ENCODE measurements at regions not wholly inside any gene's neighbourhood (a gene's known extent, or its start where the extent isn't known, plus 50 kb on each side); places are given as distances from the start of the nearest gene placed in this dataset.
"Not testable (repeated sequence)": the region's sequence is repeated elsewhere in the genome, so short reads cannot be mapped to it uniquely, and the experiment has no call there.

GRCh38 chr7:153530441-153530840 lies 521.8 kb upstream of the DPP6 start:
- CTCF ChIA-PET = no interaction called here
- H3K36me3 Mint-ChIP-seq (ENCODE audit: low read depth) = no peaks in the 10 kb centered on the region
- no peak overlapping the region for H3K27ac Mint-ChIP-seq
- no peak overlapping the region for H3K4me3 Mint-ChIP-seq
- DNase-seq (no peak), ATAC-seq (no peak)
- peaks cover 8% of the 10 kb centered on the region for H3K9me3 Mint-ChIP-seq (ENCODE audit: low read depth)
- POLR2A ChIA-PET = no interaction called here
- peaks cover 4% of the 10 kb centered on the region for H3K27me3 Mint-ChIP-seq
- intact Hi-C loops (cut with DNase I, micrococcal nuclease) = no loop called here
- no peaks in the 10 kb centered on the region for H3K4me1 Mint-ChIP-seq

DNA sequence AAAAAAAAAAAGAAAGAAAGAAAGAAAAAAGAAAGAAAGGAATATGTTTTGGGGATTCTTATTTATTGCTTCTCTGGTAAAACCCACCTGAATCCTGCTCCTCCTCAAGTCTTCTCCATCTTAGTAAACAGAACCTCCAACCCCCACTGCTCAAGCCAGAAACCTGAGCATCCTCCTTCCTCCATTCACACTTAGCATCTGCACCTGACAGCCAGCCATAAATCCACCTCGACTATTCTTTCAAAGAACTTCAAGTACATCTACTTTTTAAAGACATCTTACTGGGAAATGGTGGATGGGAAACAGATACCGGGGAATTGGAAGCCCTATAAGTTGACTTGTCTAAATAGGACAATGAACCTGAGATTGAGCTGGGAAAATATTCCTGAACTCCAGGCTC lies 519.9 kb upstream of the DPP6 start:
- Mint-ChIP-seq H3K27ac (no peak overlapping the region), H3K4me3 (no peak overlapping the region), H3K36me3 (ENCODE audit: low read depth) (no peaks in the 10 kb centered on the region), H3K4me1 (no peaks in the 10 kb centered on the region), H3K9me3 (ENCODE audit: low read depth) (peaks cover 8% of the 10 kb centered on the region), H3K27me3 (peaks cover 4% of the 10 kb centered on the region)
- ATAC-seq (no peak), DNase-seq (no peak)
- POLR2A ChIA-PET = no interaction called here
- CTCF ChIA-PET = no interaction called here
- intact Hi-C loops (cut with DNase I, micrococcal nuclease) = no loop called here

DNA sequence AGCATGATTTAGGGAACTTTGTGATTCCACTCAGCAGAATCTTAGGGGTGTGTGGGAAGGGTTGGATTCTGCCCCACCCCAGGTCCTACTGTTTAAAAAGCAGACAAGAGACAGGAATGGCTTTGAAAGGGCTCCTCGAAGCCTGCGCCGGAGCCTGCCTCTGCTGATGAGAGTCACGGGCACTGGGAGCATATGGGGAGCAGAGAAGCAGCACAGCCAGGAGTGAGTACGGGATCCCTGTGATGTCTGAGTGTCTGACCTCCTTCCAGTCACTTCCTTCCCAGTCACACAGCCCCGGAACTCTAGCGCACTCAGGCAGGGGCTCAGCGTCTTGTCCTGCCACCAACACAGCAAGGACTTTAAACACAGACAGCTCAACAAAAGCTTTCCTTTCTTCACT lies 514.9 kb upstream of the DPP6 start:
- Mint-ChIP-seq H3K36me3 (ENCODE audit: low read depth) (no peaks in the 10 kb centered on the region), H3K9me3 (ENCODE audit: low read depth) (no peaks in the 10 kb centered on the region), H3K27me3 (no peaks in the 10 kb centered on the region), H3K27ac (no peak overlapping the region), H3K4me1 (no peaks in the 10 kb centered on the region), H3K4me3 (no peak overlapping the region)
- ATAC-seq (no peak), DNase-seq (no peak)
- intact Hi-C loops (cut with DNase I, micrococcal nuclease) = no loop called here
- ChIA-PET CTCF (no interaction called here), POLR2A (no interaction called here)

DNA sequence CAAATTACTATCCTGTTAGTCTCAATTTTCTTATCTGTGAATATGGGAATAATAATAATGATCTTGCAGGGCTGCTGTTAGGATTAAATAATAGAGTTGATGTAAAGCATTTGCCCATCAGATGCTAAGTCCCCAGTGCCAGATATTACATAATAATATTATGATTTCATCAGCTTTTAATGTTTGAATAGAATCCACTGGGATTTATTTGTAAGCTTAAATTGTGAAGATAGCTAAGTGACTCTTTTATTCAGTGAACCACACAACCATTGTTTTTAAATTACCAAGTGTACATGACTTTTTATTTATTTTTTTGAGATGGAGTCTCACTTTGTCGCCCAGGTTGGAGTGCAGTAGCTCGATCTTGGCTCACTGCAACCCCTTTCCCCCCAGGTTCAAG lies 510.3 kb upstream of the DPP6 start:
- Mint-ChIP-seq H3K36me3 (ENCODE audit: low read depth) (no peaks in the 10 kb centered on the region), H3K4me3 (no peak overlapping the region), H3K9me3 (ENCODE audit: low read depth) (no peaks in the 10 kb centered on the region), H3K27ac (no peak overlapping the region), H3K4me1 (no peaks in the 10 kb centered on the region), H3K27me3 (no peaks in the 10 kb centered on the region)
- DNase-seq (no peak), ATAC-seq (no peak)
- POLR2A ChIA-PET = no interaction called here
- CTCF ChIA-PET = no interaction called here
- intact Hi-C loops (cut with DNase I, micrococcal nuclease) = no loop called here

DNA sequence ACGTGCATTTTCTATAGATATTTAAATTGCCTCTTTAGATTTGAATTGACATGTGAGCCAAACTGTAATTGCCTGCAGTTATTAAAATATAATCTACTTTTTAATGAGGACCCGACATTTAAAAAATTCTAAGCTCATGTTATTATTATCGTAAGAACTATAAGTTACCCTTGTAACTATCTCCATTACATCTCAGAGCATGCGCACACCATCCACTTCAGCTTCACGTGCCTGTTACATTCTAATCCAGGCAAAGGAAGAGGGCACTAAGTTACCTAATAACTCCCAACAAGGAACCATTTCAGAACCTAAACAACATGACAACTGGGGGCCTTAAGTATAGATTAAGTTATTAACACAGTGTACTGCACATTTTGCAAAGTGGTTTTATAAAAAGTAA lies 509.0 kb upstream of the DPP6 start:
- Mint-ChIP-seq H3K36me3 (ENCODE audit: low read depth) (no peaks in the 10 kb centered on the region), H3K4me3 (no peak overlapping the region), H3K4me1 (no peaks in the 10 kb centered on the region), H3K27me3 (no peaks in the 10 kb centered on the region), H3K27ac (no peak overlapping the region), H3K9me3 (ENCODE audit: low read depth) (no peaks in the 10 kb centered on the region)
- ChIA-PET CTCF (no interaction called here), POLR2A (no interaction called here)
- DNase-seq = no peak
- intact Hi-C loops (cut with DNase I, micrococcal nuclease) = no loop called here
- no peak for ATAC-seq

DNA sequence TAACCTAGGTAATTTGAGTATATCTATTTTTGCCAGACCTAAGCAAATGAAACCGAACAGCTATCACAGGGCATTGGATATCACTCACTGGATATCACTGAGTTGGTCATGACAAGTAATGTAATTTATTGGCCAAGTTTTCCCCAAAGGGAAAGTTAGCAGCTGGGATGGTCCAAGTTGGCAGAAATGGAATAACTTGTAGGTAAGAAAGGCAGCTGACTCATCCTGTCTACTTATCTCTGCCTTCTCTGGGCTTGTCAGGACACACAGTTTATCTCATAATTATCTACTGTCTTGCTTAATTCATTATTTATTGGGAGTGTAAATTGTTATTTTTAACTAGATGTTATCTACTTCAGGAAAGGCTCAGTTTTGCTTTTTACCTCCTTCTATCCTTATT lies 502.0 kb upstream of the DPP6 start:
- POLR2A ChIA-PET = no interaction called here
- no peak overlapping the region for H3K27ac Mint-ChIP-seq
- CTCF ChIA-PET = no interaction called here
- no peak for ATAC-seq
- intact Hi-C loops (cut with DNase I, micrococcal nuclease) = no loop called here
- H3K36me3 Mint-ChIP-seq (ENCODE audit: low read depth) = no peaks in the 10 kb centered on the region
- no peaks in the 10 kb centered on the region for H3K4me1 Mint-ChIP-seq
- H3K4me3 Mint-ChIP-seq = no peak overlapping the region
- no peaks in the 10 kb centered on the region for H3K9me3 Mint-ChIP-seq (ENCODE audit: low read depth)
- no peak for DNase-seq
- H3K27me3 Mint-ChIP-seq = no peaks in the 10 kb centered on the region

DNA sequence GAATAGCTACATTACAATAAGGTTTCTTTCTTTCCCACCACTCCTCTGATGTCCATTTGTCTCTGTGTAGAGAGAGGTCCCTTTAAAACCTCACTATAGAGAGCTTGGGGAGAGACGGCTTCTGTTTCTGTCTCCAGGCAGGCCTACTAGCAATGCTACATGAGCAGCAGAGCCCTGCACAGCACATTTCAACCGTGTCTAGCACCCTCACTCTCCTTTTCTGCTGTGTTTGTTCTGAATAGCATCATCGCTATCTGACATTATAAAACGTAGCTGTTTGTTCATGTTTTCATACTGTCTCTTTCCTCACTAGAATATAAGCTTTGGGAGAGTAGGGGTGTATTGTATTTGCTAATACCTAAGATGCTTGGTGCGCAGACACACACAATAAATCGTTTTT lies 487.8 kb upstream of the DPP6 start:
- no peaks in the 10 kb centered on the region for H3K27me3 Mint-ChIP-seq

GRCh38 chr7:153566324-153566723 lies 485.9 kb upstream of the DPP6 start:
- intact Hi-C loops (cut with DNase I, micrococcal nuclease) = no loop called here
- Mint-ChIP-seq H3K36me3 (ENCODE audit: low read depth) (peaks cover 2% of the 10 kb centered on the region), H3K9me3 (ENCODE audit: low read depth) (peaks cover 27% of the 10 kb centered on the region), H3K4me3 (no peak overlapping the region), H3K27me3 (no peaks in the 10 kb centered on the region), H3K27ac (no peak overlapping the region), H3K4me1 (no peaks in the 10 kb centered on the region)
- ATAC-seq (no peak), DNase-seq (no peak)
- ChIA-PET CTCF (no interaction called here), POLR2A (no interaction called here)

More for the DNA sequence above, 487.8 kb upstream of the DPP6 start:
- H3K27ac Mint-ChIP-seq = no peak overlapping the region
- intact Hi-C loops (cut with DNase I, micrococcal nuclease) = no loop called here
- CTCF ChIA-PET = interaction anchor here (0.7 kb wide), 1 partner anchor 13 kb away, joined by 3 read pairs; no protein-coding TSS in a partner anchor
- H3K4me1 Mint-ChIP-seq = no peaks in the 10 kb centered on the region
- peaks cover 14% of the 10 kb centered on the region for H3K9me3 Mint-ChIP-seq (ENCODE audit: low read depth)
- H3K4me3 Mint-ChIP-seq = no peak overlapping the region
- ATAC-seq (no peak), DNase-seq (no peak)
- no peaks in the 10 kb centered on the region for H3K36me3 Mint-ChIP-seq (ENCODE audit: low read depth)
- POLR2A ChIA-PET = no interaction called here

GRCh38 chr7:153567426-153567825 lies 484.8 kb upstream of the DPP6 start:
- Mint-ChIP-seq H3K4me1 (no peaks in the 10 kb centered on the region), H3K9me3 (ENCODE audit: low read depth) (peaks cover 31% of the 10 kb centered on the region), H3K36me3 (ENCODE audit: low read depth) (peaks cover 2% of the 10 kb centered on the region), H3K27me3 (no peaks in the 10 kb centered on the region), H3K27ac (no peak overlapping the region), H3K4me3 (no peak overlapping the region)
- no peak for DNase-seq
- ChIA-PET POLR2A (no interaction called here), CTCF (no interaction called here)
- intact Hi-C loops (cut with DNase I, micrococcal nuclease) = no loop called here
- ATAC-seq = no peak

DNA sequence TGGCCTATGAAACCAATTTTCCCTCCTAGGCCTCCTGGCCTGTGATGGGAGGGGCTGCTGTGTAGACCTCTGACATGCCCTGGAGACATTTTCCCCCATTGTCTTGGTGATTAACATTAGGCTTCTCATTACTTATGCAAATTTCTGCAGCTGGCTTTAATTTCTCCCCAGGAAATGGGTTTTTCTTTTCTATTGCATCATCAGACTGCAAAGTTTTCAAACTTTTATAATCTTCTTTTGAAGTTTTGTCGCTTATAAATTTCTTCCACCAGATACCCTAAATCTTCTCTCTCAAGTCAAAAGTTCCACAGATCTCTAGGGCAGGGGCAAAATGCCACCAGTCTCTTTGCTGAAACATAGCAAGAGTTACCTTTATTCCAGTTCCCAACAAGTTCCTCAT lies 482.7 kb upstream of the DPP6 start:
- intact Hi-C loops (cut with DNase I, micrococcal nuclease); H3K27ac Mint-ChIP-seq; H3K4me3 Mint-ChIP-seq; ATAC-seq; DNase-seq; H3K4me1 Mint-ChIP-seq; POLR2A ChIA-PET; CTCF ChIA-PET; H3K36me3 Mint-ChIP-seq (ENCODE audit: low read depth); H3K27me3 Mint-ChIP-seq: not testable (repeated sequence)
- H3K9me3 Mint-ChIP-seq (ENCODE audit: low read depth) = peaks cover 36% of the 10 kb centered on the region

- H3K4me3 Mint-ChIP-seq = no peak overlapping the region
- ChIA-PET POLR2A (no interaction called here), CTCF (no interaction called here)
- no peaks in the 10 kb centered on the region for H3K36me3 Mint-ChIP-seq (ENCODE audit: low read depth)
- ATAC-seq (no peak), DNase-seq (no peak)
- no peaks in the 10 kb centered on the region for H3K4me1 Mint-ChIP-seq
- no peak overlapping the region for H3K27ac Mint-ChIP-seq
- peaks cover 25% of the 10 kb centered on the region for H3K9me3 Mint-ChIP-seq (ENCODE audit: low read depth)
- H3K27me3 Mint-ChIP-seq = no peaks in the 10 kb centered on the region
- intact Hi-C loops (cut with DNase I, micrococcal nuclease) = no loop called here
Observed at GRCh38 chr7:153576096-153576495, 476.1 kb upstream of the DPP6 start.

DNA sequence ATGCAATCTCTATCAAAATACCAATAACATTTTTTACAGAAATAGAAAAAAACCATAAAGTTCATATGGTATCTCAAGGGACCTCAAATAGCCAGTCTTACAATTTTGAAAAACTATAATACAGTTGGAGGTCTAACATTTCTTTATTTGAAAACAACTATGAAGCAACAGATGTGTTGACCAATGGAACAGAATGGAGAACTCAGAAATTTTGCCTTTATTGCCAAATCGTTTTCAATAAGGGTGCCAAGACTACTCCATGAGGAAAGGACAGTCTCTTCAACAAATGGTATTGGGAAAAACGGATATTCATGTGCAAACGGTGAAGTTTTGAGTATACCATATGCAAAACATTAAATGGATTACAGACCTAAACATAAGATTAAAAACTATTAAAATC lies 470.8 kb upstream of the DPP6 start:
- Mint-ChIP-seq H3K4me3 (no peak overlapping the region), H3K4me1 (no peaks in the 10 kb centered on the region), H3K9me3 (ENCODE audit: low read depth) (peaks cover 14% of the 10 kb centered on the region), H3K36me3 (ENCODE audit: low read depth) (no peaks in the 10 kb centered on the region), H3K27ac (no peak overlapping the region), H3K27me3 (no peaks in the 10 kb centered on the region)
- DNase-seq = no peak
- no peak for ATAC-seq
- intact Hi-C loops (cut with DNase I, micrococcal nuclease) = no loop called here
- CTCF ChIA-PET = interaction anchor here (0.6 kb wide), 1 partner anchor 319 kb away, joined by 3 read pairs; no protein-coding TSS in a partner anchor
- POLR2A ChIA-PET = no interaction called here

GRCh38 chr7:153584132-153584531 lies 468.1 kb upstream of the DPP6 start:
- intact Hi-C loops (cut with DNase I, micrococcal nuclease) = no loop called here
- ChIA-PET POLR2A (no interaction called here), CTCF (no interaction called here)
- DNase-seq (no peak), ATAC-seq (no peak)
- no peaks in the 10 kb centered on the region for H3K4me1 Mint-ChIP-seq
- H3K36me3 Mint-ChIP-seq (ENCODE audit: low read depth) = no peaks in the 10 kb centered on the region
- no peaks in the 10 kb centered on the region for H3K27me3 Mint-ChIP-seq
- H3K27ac Mint-ChIP-seq = no peak overlapping the region
- peaks cover 8% of the 10 kb centered on the region for H3K9me3 Mint-ChIP-seq (ENCODE audit: low read depth)
- no peak overlapping the region for H3K4me3 Mint-ChIP-seq

All from activated CD4-positive, alpha-beta T cell treated with anti-CD3 and anti-CD28 coated beads for 36 hours (primary cell).